ENCODE measurements at regions not wholly inside any gene's neighbourhood (a gene's known extent, or its start where the extent isn't known, plus 50 kb on each side); places are given as distances from the start of the nearest gene placed in this dataset.
"Not testable (repeated sequence)": the region's sequence is repeated elsewhere in the genome, so short reads cannot be mapped to it uniquely, and the experiment has no call there.

DNA sequence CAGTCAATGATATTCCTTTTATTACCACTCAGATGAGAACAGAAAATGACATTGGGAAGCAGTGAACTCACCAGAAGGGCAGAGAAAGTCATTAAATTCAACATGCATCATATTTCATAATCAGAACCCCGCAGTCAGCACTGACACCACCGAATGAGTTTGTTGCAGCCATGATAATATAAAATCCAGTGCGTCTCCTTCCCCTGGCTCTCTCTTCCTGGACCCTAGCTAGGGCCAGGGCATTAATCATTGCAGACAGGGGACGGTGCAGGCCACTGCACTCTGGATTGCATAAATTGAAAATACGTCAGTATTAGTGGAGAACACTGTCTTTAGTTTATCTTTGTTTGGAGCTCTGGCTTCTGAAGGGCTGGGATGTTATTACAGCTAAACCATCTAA lies 931.5 kb downstream of the TYW1 start:
- H2BK15ac ChIP-seq (ENCODE audit: low read depth, poor library complexity, severe bottlenecking): no peak overlapping the region
- H3K4me3 ChIP-seq (ENCODE audit: insufficient read depth in 1 of 2, low read depth in 1 of 2, low read length in 2 of 2): no peak overlapping the region
- no peak overlapping the region for H3K14ac ChIP-seq (ENCODE audit: low read length in 2 of 2)
- no peak overlapping the region for H2AK5ac ChIP-seq (ENCODE audit: low read length, severe bottlenecking)
- H3K27me3 ChIP-seq (ENCODE audit: control insufficient read depth in 1 of 2, insufficient read depth in 1 of 2, low read length in 2 of 2): no peaks in the 10 kb centered on the region
- H2AFZ ChIP-seq (ENCODE audit: low read depth, low read length): no peak overlapping the region
- DNase-seq: no peak
- no peak overlapping the region for H2BK5ac ChIP-seq (ENCODE audit: low read depth, low read length, poor library complexity, severe bottlenecking)
- H3K79me1 ChIP-seq (replicated peaks; ENCODE audit: low read length, poor library complexity, severe bottlenecking): no peaks in the 10 kb centered on the region
- no peak overlapping the region for H3K23ac ChIP-seq (ENCODE audit: low read length in 2 of 2)
- H3K9me3 ChIP-seq (ENCODE audit: control insufficient read depth, low read length): no peaks in the 10 kb centered on the region
- no peak overlapping the region for H3K18ac ChIP-seq (ENCODE audit: low read depth in 1 of 2, low read length in 2 of 2)
- H2BK120ac ChIP-seq (ENCODE audit: low read depth, low read length): no peak overlapping the region
- no peak overlapping the region for H3K27ac ChIP-seq (ENCODE audit: low read length, poor library complexity, severe bottlenecking)
- H3K4me2 ChIP-seq (ENCODE audit: low read length, poor library complexity, severe bottlenecking): no peak overlapping the region
- no peak overlapping the region for H3K9ac ChIP-seq (ENCODE audit: low read length)
- 53% methylated on average over 5 of the region's 5 CpGs for WGBS
- H4K8ac ChIP-seq (ENCODE audit: low read length): no peak overlapping the region
- no peaks in the 10 kb centered on the region for H3K36me3 ChIP-seq (ENCODE audit: control insufficient read depth in 1 of 2, insufficient read depth in 2 of 2, low read depth in 1 of 2, low read length in 2 of 2)
- no peaks in the 10 kb centered on the region for H3K4me1 ChIP-seq (ENCODE audit: control insufficient read depth, insufficient read depth, low read depth, low read length)
- H3K4ac ChIP-seq (ENCODE audit: low read depth in 1 of 2, low read length in 2 of 2): no peak overlapping the region
- H4K91ac ChIP-seq (ENCODE audit: low read length): no peak overlapping the region
- H2BK12ac ChIP-seq (ENCODE audit: low read length in 2 of 2): no peak overlapping the region

DNA sequence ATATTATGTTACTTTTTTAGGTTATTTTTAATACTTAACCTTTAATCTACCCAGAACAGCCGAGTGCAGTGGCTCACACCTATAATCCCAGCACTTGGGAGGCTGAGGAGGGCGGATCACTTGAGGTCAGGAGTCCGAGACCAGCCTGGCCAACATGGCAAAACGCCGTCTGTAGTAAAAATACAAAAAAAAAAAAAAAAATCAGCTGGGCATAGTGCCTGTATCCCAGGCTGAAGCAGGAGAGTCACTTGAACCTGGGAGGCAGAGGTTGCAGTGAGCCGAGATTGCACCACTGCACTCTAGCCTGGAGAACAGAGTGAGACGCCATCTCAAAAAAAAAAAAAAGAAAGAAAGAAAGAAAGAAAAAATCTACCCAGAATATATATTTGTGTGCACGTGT lies 939.8 kb downstream of the TYW1 start:
- H3K4me1 ChIP-seq (ENCODE audit: control insufficient read depth, insufficient read depth, low read depth, low read length); H3K14ac ChIP-seq (ENCODE audit: low read length in 2 of 2); H2BK120ac ChIP-seq (ENCODE audit: low read depth, low read length); H3K27me3 ChIP-seq (ENCODE audit: control insufficient read depth in 1 of 2, insufficient read depth in 1 of 2, low read length in 2 of 2); H2BK15ac ChIP-seq (ENCODE audit: low read depth, poor library complexity, severe bottlenecking); H3K4me3 ChIP-seq (ENCODE audit: insufficient read depth in 1 of 2, low read depth in 1 of 2, low read length in 2 of 2); H3K9me3 ChIP-seq (ENCODE audit: control insufficient read depth, low read length); H3K27ac ChIP-seq (ENCODE audit: low read length, poor library complexity, severe bottlenecking); H3K36me3 ChIP-seq (ENCODE audit: control insufficient read depth in 1 of 2, insufficient read depth in 2 of 2, low read depth in 1 of 2, low read length in 2 of 2); H3K79me1 ChIP-seq (replicated peaks; ENCODE audit: low read length, poor library complexity, severe bottlenecking); H2BK5ac ChIP-seq (ENCODE audit: low read depth, low read length, poor library complexity, severe bottlenecking); H3K18ac ChIP-seq (ENCODE audit: low read depth in 1 of 2, low read length in 2 of 2); H2AFZ ChIP-seq (ENCODE audit: low read depth, low read length); H3K4ac ChIP-seq (ENCODE audit: low read depth in 1 of 2, low read length in 2 of 2); DNase-seq; H3K4me2 ChIP-seq (ENCODE audit: low read length, poor library complexity, severe bottlenecking); H2AK5ac ChIP-seq (ENCODE audit: low read length, severe bottlenecking); H4K8ac ChIP-seq (ENCODE audit: low read length); H4K91ac ChIP-seq (ENCODE audit: low read length); H3K23ac ChIP-seq (ENCODE audit: low read length in 2 of 2); H2BK12ac ChIP-seq (ENCODE audit: low read length in 2 of 2); H3K9ac ChIP-seq (ENCODE audit: low read length): not testable (repeated sequence)
- WGBS: 64% methylated on average over 5 of the region's 8 CpGs

DNA sequence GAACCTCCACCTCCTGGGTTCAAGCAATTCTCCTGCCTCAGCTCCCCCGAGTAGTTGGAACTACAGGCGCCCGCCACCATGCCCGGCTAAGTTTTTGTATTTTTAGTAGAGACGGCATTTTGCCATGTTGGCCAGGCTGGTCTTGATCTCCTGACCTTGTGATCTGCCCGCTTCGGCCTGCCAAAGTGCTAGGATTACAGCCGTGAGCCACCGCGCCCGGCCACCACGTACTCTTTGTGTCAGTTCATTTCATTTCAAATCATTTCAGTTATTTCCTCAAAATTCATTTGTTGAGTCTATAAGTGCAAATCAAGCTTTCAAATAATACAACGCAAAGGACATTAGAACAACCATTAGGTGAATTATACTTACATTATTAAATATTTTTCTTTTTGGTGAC lies 943.8 kb downstream of the TYW1 start:
- Histone ChIP-seq H3K4me2 (ENCODE audit: low read length, poor library complexity, severe bottlenecking) (no peak overlapping the region), H3K23ac (ENCODE audit: low read length in 2 of 2) (no peak overlapping the region), H2AK5ac (ENCODE audit: low read length, severe bottlenecking) (no peak overlapping the region), H2BK15ac (ENCODE audit: low read depth, poor library complexity, severe bottlenecking) (no peak overlapping the region), H3K79me1 (replicated peaks; ENCODE audit: low read length, poor library complexity, severe bottlenecking) (no peaks in the 10 kb centered on the region), H3K9me3 (ENCODE audit: control insufficient read depth, low read length) (no peaks in the 10 kb centered on the region), H2AFZ (ENCODE audit: low read depth, low read length) (no peak overlapping the region), H3K27me3 (ENCODE audit: control insufficient read depth in 1 of 2, insufficient read depth in 1 of 2, low read length in 2 of 2) (no peaks in the 10 kb centered on the region), H4K91ac (ENCODE audit: low read length) (no peak overlapping the region), H3K4me3 (ENCODE audit: insufficient read depth in 1 of 2, low read depth in 1 of 2, low read length in 2 of 2) (no peak overlapping the region), H3K4ac (ENCODE audit: low read depth in 1 of 2, low read length in 2 of 2) (no peak overlapping the region), H4K8ac (ENCODE audit: low read length) (no peak overlapping the region), H3K27ac (ENCODE audit: low read length, poor library complexity, severe bottlenecking) (no peak overlapping the region), H3K18ac (ENCODE audit: low read depth in 1 of 2, low read length in 2 of 2) (no peak overlapping the region), H2BK5ac (ENCODE audit: low read depth, low read length, poor library complexity, severe bottlenecking) (no peak overlapping the region), H2BK12ac (ENCODE audit: low read length in 2 of 2) (no peak overlapping the region), H3K36me3 (ENCODE audit: control insufficient read depth in 1 of 2, insufficient read depth in 2 of 2, low read depth in 1 of 2, low read length in 2 of 2) (no peaks in the 10 kb centered on the region), H2BK120ac (ENCODE audit: low read depth, low read length) (no peak overlapping the region), H3K4me1 (ENCODE audit: control insufficient read depth, insufficient read depth, low read depth, low read length) (no peaks in the 10 kb centered on the region), H3K9ac (ENCODE audit: low read length) (no peak overlapping the region), H3K14ac (ENCODE audit: low read length in 2 of 2) (no peak overlapping the region)
- WGBS: 94% methylated on average over 12 of the region's 13 CpGs
- no peak for DNase-seq

DNA sequence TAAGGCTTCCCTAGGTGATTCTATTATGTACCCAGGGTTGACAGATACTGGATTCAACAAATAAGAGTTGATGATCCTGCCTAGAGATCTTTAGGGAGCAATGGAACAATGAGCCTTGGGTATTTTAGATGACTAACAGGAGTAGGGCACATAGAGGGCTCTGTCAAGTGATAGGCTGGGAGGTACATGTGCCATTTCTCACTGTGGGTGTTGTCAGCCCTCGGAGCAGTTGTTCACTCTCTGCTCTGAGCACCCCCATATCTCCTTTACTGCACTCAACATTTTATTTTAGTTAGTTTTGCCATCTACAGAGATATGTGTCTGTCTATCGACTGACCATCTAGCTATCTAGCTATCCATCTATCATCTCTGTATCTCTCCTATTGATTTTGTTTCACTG lies 950.6 kb downstream of the TYW1 start:
- no peak overlapping the region for H3K9ac ChIP-seq (ENCODE audit: low read length)
- no peak overlapping the region for H4K8ac ChIP-seq (ENCODE audit: low read length)
- no peak overlapping the region for H2AFZ ChIP-seq (ENCODE audit: low read depth, low read length)
- no peak overlapping the region for H3K23ac ChIP-seq (ENCODE audit: low read length in 2 of 2)
- H3K4me3 ChIP-seq (ENCODE audit: insufficient read depth in 1 of 2, low read depth in 1 of 2, low read length in 2 of 2): no peak overlapping the region
- no peak overlapping the region for H2BK15ac ChIP-seq (ENCODE audit: low read depth, poor library complexity, severe bottlenecking)
- H3K4me1 ChIP-seq (ENCODE audit: control insufficient read depth, insufficient read depth, low read depth, low read length): no peaks in the 10 kb centered on the region
- H3K36me3 ChIP-seq (ENCODE audit: control insufficient read depth in 1 of 2, insufficient read depth in 2 of 2, low read depth in 1 of 2, low read length in 2 of 2): no peaks in the 10 kb centered on the region
- no peaks in the 10 kb centered on the region for H3K79me1 ChIP-seq (replicated peaks; ENCODE audit: low read length, poor library complexity, severe bottlenecking)
- no peak overlapping the region for H4K91ac ChIP-seq (ENCODE audit: low read length)
- no peaks in the 10 kb centered on the region for H3K9me3 ChIP-seq (ENCODE audit: control insufficient read depth, low read length)
- no peak overlapping the region for H3K18ac ChIP-seq (ENCODE audit: low read depth in 1 of 2, low read length in 2 of 2)
- DNase-seq: no peak
- no peak overlapping the region for H2BK5ac ChIP-seq (ENCODE audit: low read depth, low read length, poor library complexity, severe bottlenecking)
- H2BK12ac ChIP-seq (ENCODE audit: low read length in 2 of 2): no peak overlapping the region
- no peaks in the 10 kb centered on the region for H3K27me3 ChIP-seq (ENCODE audit: control insufficient read depth in 1 of 2, insufficient read depth in 1 of 2, low read length in 2 of 2)
- H3K27ac ChIP-seq (ENCODE audit: low read length, poor library complexity, severe bottlenecking): no peak overlapping the region
- no peak overlapping the region for H2AK5ac ChIP-seq (ENCODE audit: low read length, severe bottlenecking)
- WGBS: 48% methylated on average over 2 of the region's 2 CpGs
- H3K4ac ChIP-seq (ENCODE audit: low read depth in 1 of 2, low read length in 2 of 2): no peak overlapping the region
- H3K4me2 ChIP-seq (ENCODE audit: low read length, poor library complexity, severe bottlenecking): no peak overlapping the region
- no peak overlapping the region for H2BK120ac ChIP-seq (ENCODE audit: low read depth, low read length)
- H3K14ac ChIP-seq (ENCODE audit: low read length in 2 of 2): no peak overlapping the region
